HG02588 (cell line): ENCODE measurements at regions not wholly inside any gene's neighbourhood (a gene's known extent, or its start where the extent isn't known, plus 50 kb on each side); places are given as distances from the start of the nearest gene placed in this dataset.

Experiments
- ATAC-seq: cut with Tn5 transposase; IDR thresholded peaks from one replicate; pipeline ENCODE4 v1.9.1; 2021; ENCODE audit warnings: mild to moderate bottlenecking, moderate library complexity; ENCODE audit not compliant: unreplicated experiment

- no peak for ATAC-seq
Observed at GRCh38 chr2:18503376-18504228, 56.9 kb downstream of the RDH14 start.

- ATAC-seq = no peak
Observed at GRCh38 chr2:18502142-18502541, 58.3 kb downstream of the RDH14 start.

DNA sequence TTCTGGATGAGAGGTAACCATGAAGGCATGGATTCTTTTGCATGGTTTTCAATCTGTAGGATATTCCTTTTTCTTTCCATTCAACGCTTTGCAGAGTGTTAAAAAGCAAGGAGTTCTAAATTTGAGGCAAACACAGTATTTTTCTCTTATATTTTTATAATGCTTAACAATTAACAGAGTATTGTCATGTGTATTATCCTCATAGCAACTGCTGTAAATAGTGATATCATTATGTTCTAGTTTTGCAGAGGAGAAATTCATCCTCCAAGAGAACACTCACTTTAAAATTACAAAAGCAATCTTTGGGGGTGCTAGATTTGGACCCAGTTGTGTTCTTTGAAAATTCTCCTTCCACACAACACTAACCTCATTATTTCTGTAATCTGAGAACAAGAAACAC lies 58.7 kb downstream of the RDH14 start:
- no peak for ATAC-seq

GRCh38 chr2:18501156-18501555 lies 59.3 kb downstream of the RDH14 start:
- ATAC-seq = no peak

GRCh38 chr2:18500333-18500732 lies 60.1 kb downstream of the RDH14 start:
- ATAC-seq = no peak

DNA sequence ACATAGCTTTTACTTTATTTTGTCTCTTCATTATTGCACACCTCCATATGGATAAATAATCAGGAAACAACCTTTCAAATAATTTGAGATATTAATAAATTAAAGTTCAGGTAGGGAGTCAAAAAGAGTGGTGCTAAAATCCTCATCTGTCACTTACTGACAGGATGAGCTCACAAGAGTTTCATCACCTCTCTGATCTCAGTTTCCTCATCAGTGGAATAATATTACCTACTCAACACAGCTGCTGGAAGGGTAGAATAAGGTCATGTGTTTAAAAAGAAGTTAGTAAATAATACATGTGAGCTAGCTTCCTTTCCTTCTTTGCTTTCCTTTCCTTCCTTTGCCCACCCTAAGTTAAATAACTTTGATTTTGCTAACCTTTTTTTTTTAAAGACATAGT lies 61.9 kb downstream of the RDH14 start:
- no peak for ATAC-seq

DNA sequence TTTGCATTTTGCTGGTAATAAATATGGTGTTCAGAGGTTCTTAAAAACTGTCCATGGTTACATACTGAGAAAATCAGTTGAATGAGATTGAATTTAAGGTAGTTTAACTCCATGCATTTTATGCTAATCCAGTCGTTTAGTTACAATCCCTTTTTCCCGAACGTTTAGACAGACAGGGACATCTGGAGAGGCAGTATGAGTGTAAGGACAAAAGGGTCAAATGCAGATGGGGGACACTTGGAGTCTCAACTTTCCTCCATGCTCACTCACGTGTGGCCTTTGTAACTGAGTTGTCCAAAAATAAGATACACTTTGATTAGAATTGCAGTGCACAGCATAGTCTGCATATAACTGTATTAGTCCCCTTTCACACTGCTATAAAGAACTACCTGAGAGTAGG lies 63.9 kb downstream of the RDH14 start:
- ATAC-seq = no peak

DNA sequence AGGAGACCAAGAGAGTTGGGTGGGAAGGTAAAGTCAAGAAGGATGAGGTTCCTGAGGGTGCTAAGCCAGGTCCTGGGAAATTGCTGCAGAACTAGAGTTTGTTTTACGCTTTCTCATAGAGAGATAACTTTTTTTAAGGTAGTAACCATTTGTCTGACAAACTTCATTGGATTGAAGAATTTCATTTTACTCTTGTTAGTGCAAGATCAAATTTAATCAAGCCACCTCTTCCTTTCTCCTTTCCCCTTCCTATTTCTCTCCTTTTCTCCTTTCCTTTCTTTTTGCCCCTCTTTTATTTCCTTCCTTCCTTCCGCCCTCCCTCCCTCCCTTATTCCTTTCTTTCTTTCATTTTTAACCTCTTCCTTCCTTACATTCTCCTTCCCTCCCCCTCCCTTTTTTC lies 65.4 kb downstream of the RDH14 start:
- ATAC-seq = no peak

DNA sequence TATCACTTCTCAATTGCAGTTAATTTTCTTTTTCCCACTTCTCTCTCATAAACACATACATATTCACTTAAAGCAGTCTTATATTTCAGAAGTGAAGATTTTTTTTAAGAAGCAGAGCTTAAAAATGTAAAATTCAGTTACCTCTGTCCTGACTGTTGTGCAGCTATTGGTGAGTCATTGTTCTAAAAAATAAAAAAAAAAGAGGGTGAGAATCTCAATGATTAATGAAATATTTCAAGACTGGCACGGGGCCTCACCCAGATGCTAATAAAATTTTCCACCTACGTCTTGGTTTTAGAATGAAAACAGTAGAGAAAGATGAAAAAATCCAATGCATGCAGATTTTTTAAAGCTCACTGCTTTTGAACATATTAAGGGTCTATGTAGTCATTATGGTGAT lies 67.7 kb downstream of the RDH14 start:
- ATAC-seq = no peak

DNA sequence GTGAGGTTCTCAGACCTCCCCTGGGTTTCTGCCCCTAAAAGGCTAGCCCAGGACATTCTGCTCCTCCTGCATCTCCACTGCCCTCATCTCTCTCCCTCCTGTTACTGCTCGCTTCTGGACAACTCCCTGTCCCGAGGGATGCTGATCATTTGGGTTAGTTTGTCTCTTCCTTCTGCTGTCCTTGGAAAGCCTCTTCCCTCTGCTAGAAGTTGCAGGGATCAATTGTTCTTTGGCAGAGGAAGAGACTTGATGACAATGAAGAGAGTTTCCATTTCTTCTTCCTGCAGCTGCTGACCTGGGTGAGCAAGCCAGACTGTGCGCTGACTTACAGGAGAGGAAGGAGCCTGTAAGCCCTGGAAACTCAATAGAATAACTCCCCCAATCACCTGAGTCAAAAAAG lies 68.9 kb downstream of the RDH14 start:
- ATAC-seq = no peak

- no peak for ATAC-seq
Observed at GRCh38 chr2:18490901-18491300, 69.6 kb downstream of the RDH14 start.

DNA sequence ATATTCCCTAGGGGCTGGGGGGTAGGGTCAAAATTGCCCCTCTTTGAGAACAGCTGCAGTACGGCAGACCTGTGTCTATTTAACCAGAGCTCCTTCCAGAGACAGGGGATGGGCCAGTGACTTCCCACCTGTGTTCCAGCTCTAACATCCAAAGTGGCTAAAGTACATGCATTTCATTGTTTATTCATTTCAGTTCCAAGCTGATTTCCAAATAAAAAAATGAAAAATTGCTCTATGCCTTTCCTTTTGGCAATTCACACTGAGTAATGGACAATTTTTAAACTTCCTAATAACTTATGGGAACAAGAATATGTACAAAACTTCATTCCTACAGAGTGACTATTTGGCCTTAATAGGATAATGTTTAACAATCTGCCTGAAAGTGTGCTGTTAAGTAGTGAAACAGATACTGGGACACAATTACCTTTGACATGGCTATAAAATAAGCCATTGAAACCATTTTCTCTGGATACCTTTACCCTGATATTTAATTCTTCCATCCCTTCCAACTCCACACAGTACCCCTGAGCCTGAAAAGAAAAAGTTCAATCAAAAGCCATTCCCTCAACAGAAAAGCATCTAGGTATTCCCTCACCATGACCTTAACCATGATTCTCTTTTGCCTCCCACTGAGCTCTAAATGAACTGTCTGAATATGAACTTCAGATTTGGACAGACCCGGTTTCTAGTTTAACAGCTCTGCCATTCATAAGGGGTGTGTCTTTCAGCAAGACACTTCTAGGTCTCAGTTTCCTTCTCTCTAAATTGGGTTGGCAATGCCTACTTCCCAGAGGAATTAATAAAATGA lies 73.1 kb downstream of the RDH14 start:
- ATAC-seq = no peak

DNA sequence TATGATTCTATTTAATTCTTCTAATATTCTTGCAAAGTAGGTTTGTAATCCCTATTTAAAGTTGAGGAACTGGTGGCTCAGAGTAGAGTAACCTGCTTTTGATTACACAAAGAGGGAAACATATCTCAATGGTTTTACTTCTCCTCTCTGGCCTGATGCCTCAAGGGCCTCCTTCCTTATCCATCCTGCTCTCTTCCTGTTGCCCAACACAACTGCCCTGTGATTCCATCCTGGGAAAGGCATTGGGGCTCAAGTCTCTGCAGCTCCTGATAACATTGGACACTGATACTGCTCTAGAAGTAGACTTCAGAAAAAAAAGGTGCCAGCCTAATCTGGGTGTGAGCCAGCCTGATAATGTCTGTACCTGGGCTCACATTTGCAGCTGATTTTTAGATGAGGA lies 75.8 kb downstream of the RDH14 start:
- no peak for ATAC-seq

DNA sequence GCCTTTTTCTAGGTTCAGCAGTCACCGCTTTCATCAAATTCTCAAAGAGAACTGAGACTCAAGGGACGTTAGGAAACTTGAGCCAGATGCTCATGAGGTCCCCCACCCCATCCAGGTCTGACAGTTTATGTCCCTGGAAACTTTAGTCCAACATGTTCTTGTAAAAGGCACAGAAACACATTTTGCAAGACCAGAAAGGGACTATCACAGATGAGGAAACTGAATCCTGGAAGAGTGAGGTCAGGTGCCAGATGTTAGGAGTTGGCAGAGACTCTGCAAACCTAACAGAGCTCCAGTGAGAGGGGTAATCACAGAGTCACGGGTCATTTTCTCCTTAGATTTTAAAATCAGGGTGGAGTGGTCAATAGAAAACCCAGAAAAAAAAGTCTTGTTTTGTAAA lies 76.6 kb downstream of the RDH14 start:
- ATAC-seq = no peak

DNA sequence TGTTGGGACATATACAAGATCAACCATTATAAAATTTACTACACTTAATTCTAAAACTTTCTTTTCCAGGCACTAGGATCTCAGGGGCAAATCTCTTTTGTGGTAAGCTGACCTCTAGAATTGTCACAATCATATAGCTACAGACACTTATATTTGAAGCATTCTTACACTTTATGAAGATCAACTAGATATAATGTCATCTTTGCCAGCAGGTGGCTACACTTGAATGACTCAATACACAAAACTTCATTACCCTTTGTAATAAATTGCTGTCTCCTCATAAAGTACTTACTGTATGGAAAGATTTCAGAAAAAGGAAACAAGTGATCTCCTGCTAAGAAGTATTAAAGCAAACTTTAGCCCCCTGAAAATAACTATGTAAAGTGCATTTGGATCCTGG lies 77.8 kb downstream of the RDH14 start:
- ATAC-seq = no peak

GRCh38 chr2:18479947-18480369 lies 80.5 kb downstream of the RDH14 start:
- no peak for ATAC-seq

DNA sequence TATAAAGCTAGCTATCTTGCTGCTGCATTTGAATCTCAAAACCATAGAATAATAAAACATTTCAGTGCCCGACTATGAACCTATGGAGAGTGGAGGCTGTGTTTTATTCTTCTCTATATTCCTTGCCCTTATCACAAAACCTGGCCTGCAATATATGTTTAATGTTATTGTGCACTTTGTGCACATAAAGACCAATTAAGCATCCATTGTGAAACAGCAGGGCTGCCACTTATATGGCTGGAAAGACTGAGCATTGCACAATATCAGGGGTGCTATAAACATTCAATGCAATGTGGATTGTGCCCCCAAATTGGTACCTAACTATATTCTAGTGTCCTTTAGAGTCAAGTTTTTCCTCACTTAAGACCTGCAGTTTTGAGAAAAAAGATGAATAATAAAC lies 83.2 kb downstream of the RDH14 start:
- ATAC-seq = no peak

DNA sequence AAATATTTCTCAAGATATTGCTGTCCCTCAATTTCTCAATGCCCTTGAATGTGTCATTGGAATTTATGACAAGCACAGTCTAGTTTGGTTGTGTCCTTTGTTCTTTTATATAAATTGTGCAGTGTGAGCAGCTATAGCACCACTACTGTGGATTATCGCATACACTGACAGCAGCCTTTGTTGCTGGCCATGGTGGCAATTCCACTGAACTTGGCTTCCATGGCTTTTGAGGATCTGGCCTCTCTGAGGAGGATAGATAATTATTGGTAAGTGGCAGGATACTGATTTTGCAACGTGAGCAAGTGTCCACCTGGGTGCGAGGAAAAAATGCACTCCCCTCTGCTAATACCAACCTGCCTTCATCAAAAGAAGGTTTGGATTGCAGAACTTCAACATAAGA lies 84.0 kb downstream of the RDH14 start:
- no peak for ATAC-seq

- no peak for ATAC-seq
Observed at GRCh38 chr2:18475884-18476283, 84.6 kb downstream of the RDH14 start.

- ATAC-seq = no peak
Observed at GRCh38 chr2:18474700-18475099, 85.8 kb downstream of the RDH14 start.

GRCh38 chr2:18473241-18474181 lies 86.9 kb downstream of the RDH14 start:
- no peak for ATAC-seq
